ENCODE measurements at regions not wholly inside any gene's neighbourhood (a gene's known extent, or its start where the extent isn't known, plus 50 kb on each side); places are given as distances from the start of the nearest gene placed in this dataset.
"Not testable (repeated sequence)": the region's sequence is repeated elsewhere in the genome, so short reads cannot be mapped to it uniquely, and the experiment has no call there.

GRCh38 chr14:105746800-105747502, 220.6 kb downstream of the TMEM121 start:
- not testable (repeated sequence) for H3K36me3 ChIP-seq (ENCODE audit: insufficient read depth); H3K27ac Mint-ChIP-seq; H4K20me1 ChIP-seq (replicated peaks; ENCODE audit: insufficient read depth); H3F3A ChIP-seq (replicated peaks; ENCODE audit: low read depth); H3K79me2 ChIP-seq (replicated peaks; ENCODE audit: insufficient read depth); H3K4me3 ChIP-seq; ATAC-seq; H3K4me3 Mint-ChIP-seq; H3K4me1 Mint-ChIP-seq; H3K4me1 ChIP-seq (ENCODE audit: insufficient read depth); DNase-seq (ENCODE audit: low spot score); H3K4me2 ChIP-seq; H2AFZ ChIP-seq; H3K27me3 ChIP-seq (ENCODE audit: insufficient read depth); H3K27ac ChIP-seq (ENCODE audit: low read depth); H3K9me2 ChIP-seq (ENCODE audit: insufficient read depth)
- peaks cover 37% of the 10 kb centered on the region for H3K36me3 Mint-ChIP-seq (ENCODE audit: low read depth)
- peaks cover 73% of the 10 kb centered on the region for H3K9me3 Mint-ChIP-seq
- peaks cover 22% of the 10 kb centered on the region for H3K27me3 Mint-ChIP-seq (ENCODE audit: insufficient read depth, low read depth, poor library complexity)

- H3K4me1 Mint-ChIP-seq; H2AFZ ChIP-seq; DNase-seq (ENCODE audit: low spot score); H3K4me1 ChIP-seq (ENCODE audit: insufficient read depth); H3K4me3 ChIP-seq; H3K36me3 ChIP-seq (ENCODE audit: insufficient read depth); H3K27ac ChIP-seq (ENCODE audit: low read depth); H3K4me3 Mint-ChIP-seq; H4K20me1 ChIP-seq (replicated peaks; ENCODE audit: insufficient read depth); ATAC-seq; H3K9me2 ChIP-seq (ENCODE audit: insufficient read depth); H3K27me3 ChIP-seq (ENCODE audit: insufficient read depth); H3K79me2 ChIP-seq (replicated peaks; ENCODE audit: insufficient read depth); H3K27ac Mint-ChIP-seq; H3F3A ChIP-seq (replicated peaks; ENCODE audit: low read depth); H3K4me2 ChIP-seq: not testable (repeated sequence)
- Mint-ChIP-seq H3K27me3 (ENCODE audit: insufficient read depth, low read depth, poor library complexity) (peaks cover 19% of the 10 kb centered on the region), H3K36me3 (ENCODE audit: low read depth) (peaks cover 34% of the 10 kb centered on the region), H3K9me3 (peaks cover 71% of the 10 kb centered on the region)
Observed at GRCh38 chr14:105747503-105748203, 221.3 kb downstream of the TMEM121 start.

- H3K79me2 ChIP-seq (replicated peaks; ENCODE audit: insufficient read depth) = no peaks in the 10 kb centered on the region
- Mint-ChIP-seq H3K27me3 (ENCODE audit: insufficient read depth, low read depth, poor library complexity) (peaks cover 19% of the 10 kb centered on the region), H3K4me1 (no peaks in the 10 kb centered on the region), H3K36me3 (ENCODE audit: low read depth) (peaks cover 34% of the 10 kb centered on the region), H3K4me3 (no peak overlapping the region), H3K27ac (no peak overlapping the region), H3K9me3 (peaks cover 72% of the 10 kb centered on the region)
- no peaks in the 10 kb centered on the region for H4K20me1 ChIP-seq (replicated peaks; ENCODE audit: insufficient read depth)
- no peaks in the 10 kb centered on the region for H3K9me2 ChIP-seq (ENCODE audit: insufficient read depth)
- H2AFZ ChIP-seq = no peak overlapping the region
- no peaks in the 10 kb centered on the region for H3K4me1 ChIP-seq (ENCODE audit: insufficient read depth)
- no peak overlapping the region for H3K4me3 ChIP-seq
- no peak overlapping the region for H3K27ac ChIP-seq (ENCODE audit: low read depth)
- H3K27me3 ChIP-seq (ENCODE audit: insufficient read depth) = no peaks in the 10 kb centered on the region
- no peaks in the 10 kb centered on the region for H3K36me3 ChIP-seq (ENCODE audit: insufficient read depth)
- DNase-seq (ENCODE audit: low spot score) (no peak), ATAC-seq (no peak)
- H3K4me2 ChIP-seq = no peak overlapping the region
- H3F3A ChIP-seq (replicated peaks; ENCODE audit: low read depth) = no peaks in the 10 kb centered on the region
- TF ChIP-seq JUNB (IDR thresholded peaks at IDR 0.05; ENCODE audit: unreplicated experiment) (no peak), CTCF (conservative IDR thresholded peaks at IDR 0.05; ENCODE audit: low read depth in 2 of 2) (no peak), STAT1 (IDR thresholded peaks at IDR 0.05; ENCODE audit: unreplicated experiment) (no peak), POLR2AphosphoS5 (IDR thresholded peaks at IDR 0.05; ENCODE audit: low read depth) (no peak), REST (IDR thresholded peaks at IDR 0.05; ENCODE audit: unreplicated experiment) (no peak), ETS1 (IDR thresholded peaks at IDR 0.05) (no peak)
Observed at GRCh38 chr14:105748204-105748578, 221.8 kb downstream of the TMEM121 start.
